Fibroblast of the aortic adventitia (primary cell): ENCODE measurements at regions not wholly inside any gene's neighbourhood (a gene's known extent, or its start where the extent isn't known, plus 50 kb on each side); places are given as distances from the start of the nearest gene placed in this dataset.

Experiments used
- DNase-seq: peaks from one replicate; pipeline ENCODE4 v3.0.0-alpha.2; 2010; ENCODE audit warnings: low read depth
- H3K4me3 ChIP-seq: 2 replicates; pipeline ENCODE4 v1.5.1; 2011; ENCODE audit warnings: low read depth, mild to moderate bottlenecking, control low read depth, low read length, moderate library complexity
- TF ChIP-seq, protein P1 (sequence below): IDR thresholded peaks from 2 replicates; pipeline ENCODE4 v1.5.1; 2011; ENCODE audit warnings: mild to moderate bottlenecking, low read length, control low read depth, inconsistent platforms; ENCODE audit not compliant: insufficient read depth

DNA sequence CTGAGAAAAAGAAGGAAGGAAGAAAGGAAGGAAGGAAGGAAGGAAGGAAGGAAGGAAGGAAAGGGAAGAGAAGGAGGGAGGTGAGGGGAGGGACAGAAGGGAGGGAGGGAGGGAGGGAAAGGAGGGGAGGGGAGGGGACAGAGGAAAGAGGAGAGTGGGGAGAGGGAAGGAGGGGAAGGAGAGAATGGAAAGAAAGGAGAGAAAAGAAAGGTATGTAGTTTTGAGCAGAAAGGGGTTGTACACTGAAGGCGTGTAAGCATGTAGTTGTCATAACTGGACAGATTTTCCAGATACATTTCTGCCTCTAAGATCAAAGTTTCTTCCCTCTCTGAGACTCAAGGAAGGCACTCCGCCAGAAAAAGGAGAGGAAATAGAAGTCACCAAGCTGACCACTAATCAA, 113.4 kb upstream of the KBTBD8 start:
- no peak for DNase-seq
- no peak overlapping the region for H3K4me3 ChIP-seq
- TF ChIP-seq, protein P1, sequence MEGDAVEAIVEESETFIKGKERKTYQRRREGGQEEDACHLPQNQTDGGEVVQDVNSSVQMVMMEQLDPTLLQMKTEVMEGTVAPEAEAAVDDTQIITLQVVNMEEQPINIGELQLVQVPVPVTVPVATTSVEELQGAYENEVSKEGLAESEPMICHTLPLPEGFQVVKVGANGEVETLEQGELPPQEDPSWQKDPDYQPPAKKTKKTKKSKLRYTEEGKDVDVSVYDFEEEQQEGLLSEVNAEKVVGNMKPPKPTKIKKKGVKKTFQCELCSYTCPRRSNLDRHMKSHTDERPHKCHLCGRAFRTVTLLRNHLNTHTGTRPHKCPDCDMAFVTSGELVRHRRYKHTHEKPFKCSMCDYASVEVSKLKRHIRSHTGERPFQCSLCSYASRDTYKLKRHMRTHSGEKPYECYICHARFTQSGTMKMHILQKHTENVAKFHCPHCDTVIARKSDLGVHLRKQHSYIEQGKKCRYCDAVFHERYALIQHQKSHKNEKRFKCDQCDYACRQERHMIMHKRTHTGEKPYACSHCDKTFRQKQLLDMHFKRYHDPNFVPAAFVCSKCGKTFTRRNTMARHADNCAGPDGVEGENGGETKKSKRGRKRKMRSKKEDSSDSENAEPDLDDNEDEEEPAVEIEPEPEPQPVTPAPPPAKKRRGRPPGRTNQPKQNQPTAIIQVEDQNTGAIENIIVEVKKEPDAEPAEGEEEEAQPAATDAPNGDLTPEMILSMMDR: no peak

DNA sequence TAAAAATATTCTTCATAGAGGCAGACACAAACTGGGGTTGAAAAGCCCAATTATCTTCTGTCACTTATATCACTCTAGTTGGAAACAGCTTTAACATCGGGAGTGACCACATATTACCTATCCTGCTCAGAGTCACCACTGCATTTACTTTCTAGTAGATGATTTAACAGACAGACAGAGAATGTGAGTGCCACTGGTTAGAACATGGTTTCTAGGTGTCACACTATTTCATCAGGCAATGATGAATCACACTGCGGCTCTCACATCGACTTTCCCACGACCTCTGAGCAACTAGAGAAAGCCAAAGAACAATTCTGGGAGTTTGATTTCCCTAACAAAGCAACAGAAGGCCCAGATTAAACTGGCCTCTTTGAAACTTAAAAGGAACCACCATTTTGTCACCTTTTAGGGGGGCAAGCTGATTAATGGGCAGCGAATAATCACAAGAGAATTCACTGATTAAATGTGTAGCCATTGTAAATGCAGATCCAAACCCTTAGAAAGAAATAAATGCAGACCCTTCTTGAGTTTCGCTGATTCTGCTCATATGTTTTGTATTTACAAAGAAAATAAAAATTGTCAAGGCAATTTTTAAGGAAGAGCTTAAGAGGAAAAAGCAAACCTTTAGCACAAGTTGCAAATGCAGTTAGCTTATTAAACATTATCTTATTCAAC, 112.6 kb upstream of the KBTBD8 start:
- peak; percentile 66 for DNase-seq
- no peak overlapping the region for H3K4me3 ChIP-seq
- TF ChIP-seq, protein P1: no peak

DNA sequence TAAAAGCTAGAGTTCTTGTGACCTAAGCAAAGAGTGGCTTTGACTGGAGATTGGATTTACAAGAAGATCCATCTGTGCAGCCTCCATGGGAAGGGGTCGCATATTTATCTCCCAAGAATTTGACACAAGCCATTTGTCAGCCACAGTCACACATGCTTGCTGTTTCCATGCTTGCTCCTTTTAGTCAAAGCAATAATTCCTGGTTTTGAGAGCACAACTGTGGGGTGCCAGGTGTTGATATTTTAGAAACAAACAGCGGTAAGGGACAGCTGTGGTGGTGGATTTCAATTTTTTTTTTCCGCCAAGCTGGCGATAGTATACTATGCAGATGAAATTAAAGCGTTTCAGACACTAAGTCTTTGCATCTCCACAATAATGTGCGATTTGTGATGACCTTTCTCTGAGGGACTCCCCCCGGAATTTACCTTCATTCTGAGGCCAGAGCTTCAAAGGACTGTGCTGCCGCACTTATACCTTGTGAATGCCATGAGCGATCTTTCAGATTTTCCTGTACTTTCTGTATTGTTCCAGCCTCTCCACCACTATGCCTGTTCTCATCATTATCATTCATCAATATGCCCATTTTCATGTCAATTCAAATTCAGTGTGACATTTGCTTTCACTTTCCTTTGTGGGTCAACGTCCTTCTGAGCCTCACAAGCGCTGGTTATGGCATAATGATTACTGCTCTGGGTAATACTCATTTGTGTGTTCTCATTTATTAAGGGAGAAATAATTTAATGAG, 108.2 kb upstream of the KBTBD8 start:
- TF ChIP-seq, protein P1: no peak
- no peak for DNase-seq
- no peak overlapping the region for H3K4me3 ChIP-seq

DNA sequence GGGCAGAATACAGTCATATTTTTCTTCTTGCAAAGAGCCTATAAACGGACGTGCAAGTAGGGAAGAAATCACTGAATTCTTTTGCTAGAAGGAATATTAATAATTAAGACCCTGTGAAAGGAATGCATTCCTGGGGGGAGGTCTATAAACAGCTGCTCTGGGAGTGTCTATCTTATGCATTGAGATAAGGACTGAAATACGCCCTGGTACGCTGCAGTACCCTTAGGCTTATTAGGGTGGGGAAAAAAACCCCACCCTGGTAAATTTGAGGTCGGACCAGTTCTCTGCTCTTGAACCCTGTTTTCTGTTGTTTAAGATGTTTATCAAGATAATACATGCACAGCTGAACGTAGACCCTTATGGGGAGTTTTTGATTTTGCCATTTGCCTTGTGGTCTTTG, 100.0 kb upstream of the KBTBD8 start:
- TF ChIP-seq, protein P1: no peak
- DNase-seq: no peak
- H3K4me3 ChIP-seq: no peak overlapping the region

DNA sequence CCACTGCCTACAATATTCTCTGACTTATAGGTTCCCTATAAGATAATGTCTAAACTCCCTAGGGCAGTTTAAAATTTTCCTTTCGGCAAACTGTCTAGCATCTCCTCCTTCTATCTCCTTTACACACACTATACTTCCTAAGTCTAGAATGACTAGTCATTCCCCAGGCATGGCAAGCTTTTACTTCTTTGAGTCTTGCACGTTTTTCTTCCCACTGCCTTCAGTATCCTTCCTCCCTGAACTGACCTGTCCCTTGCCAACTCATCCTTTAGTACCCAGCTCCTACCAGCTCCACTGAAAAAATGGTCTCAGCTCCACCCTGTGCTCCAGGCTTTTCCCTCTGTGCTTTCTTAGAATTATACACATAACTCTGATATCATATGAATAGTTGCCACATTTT, 93.8 kb upstream of the KBTBD8 start:
- no peak overlapping the region for H3K4me3 ChIP-seq
- DNase-seq: no peak
- TF ChIP-seq, protein P1: no peak

DNA sequence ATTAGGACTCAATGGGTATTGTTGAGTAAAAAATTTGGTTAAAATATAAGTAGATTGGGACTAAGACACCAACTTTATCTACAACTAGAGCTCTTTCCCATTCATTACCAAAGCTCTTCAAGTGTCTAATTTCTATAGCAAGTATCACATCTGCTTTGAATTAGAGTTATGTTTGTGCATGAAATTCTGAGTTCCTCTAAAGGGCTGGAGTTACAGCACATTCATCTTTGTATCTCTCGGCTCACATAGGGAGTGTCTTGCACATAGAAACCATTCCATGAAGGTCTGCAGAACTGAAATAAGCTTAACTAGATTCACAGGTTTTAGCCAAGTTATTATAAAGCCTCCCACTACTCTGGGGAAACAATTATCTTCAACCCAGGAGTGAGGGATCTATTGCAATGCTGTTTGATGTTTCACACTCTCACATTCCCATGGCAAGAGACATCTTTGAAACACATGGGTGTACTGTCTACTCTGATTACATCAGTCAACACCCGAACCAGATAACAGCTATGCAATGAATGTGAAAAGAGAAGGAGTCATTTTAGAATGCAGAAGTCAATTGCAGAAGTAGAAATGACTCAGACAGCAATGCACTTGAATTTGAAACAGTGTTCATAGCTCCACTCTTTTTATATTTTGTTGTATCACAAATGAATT, 93.1 kb upstream of the KBTBD8 start:
- no peak for DNase-seq
- no peak overlapping the region for H3K4me3 ChIP-seq
- TF ChIP-seq, protein P1: no peak
